ENCODE measurements at regions not wholly inside any gene's neighbourhood (a gene's known extent, or its start where the extent isn't known, plus 50 kb on each side); places are given as distances from the start of the nearest gene placed in this dataset.

DNA sequence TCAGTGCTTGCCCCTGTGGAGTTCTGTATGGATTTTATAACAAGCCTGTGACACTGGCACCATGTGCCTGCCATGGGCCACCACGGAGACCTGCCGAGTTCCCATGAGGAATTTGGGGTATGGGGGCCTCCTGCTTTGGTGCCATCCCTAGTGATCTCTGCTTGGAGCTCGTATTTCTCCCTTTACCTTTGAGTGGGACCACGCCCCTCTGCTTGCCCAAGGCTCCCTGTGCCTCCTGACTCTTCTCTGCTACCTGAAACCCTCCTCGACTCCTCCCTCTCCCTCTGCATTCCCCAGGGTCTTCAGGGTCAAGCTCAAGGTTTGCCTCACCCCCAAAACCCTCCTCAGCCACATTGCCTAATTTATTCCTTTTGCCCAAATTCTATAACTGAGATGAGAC is 225.0 kb downstream of the BUB3 start:
- no peak for TF ChIP-seq ZNF70 (CRISPR knock-in tag; IDR thresholded peaks at IDR 0.05)
- TF ChIP-seq OSR1 (CRISPR knock-in tag; IDR thresholded peaks at IDR 0.05) = no peak
- TF ChIP-seq POU6F1 (CRISPR knock-in tag; IDR thresholded peaks at IDR 0.05; ENCODE audit: borderline replicate concordance, low read depth) = no peak
- no peak for TF ChIP-seq ZNF565 (CRISPR knock-in tag; conservative IDR thresholded peaks at IDR 0.05; ENCODE audit: low read depth)
- no peak for TF ChIP-seq ZFP30 (CRISPR knock-in tag; IDR thresholded peaks at IDR 0.05)

All from SK-N-SH treated with all-trans-retinoic acid at 6 μM for 48 hours (cell line).